Lung (tissue), 11 donors: ENCODE measurements at regions not wholly inside any gene's neighbourhood (a gene's known extent, or its start where the extent isn't known, plus 50 kb on each side); places are given as distances from the start of the nearest gene placed in this dataset.

Source experiments
- ATAC-seq: fragments of 200-7000 bp; cut with Tn5 transposase; one replicate; pipeline ENCODE4 v1.9.1; 2020; ENCODE audit warnings: moderate number of reproducible peaks; ENCODE audit not compliant: insufficient read depth, low FRiP score
- DNase-seq, 3 donors: peaks; one replicate each; pipeline ENCODE4 v3.0.0-alpha.2; 2013 to 2017
- H3K27ac ChIP-seq, 2 donors: one replicate each; pipeline ENCODE4 v1.5.1; 2013; ENCODE audit warnings: mild to moderate bottlenecking in 2 of 2, moderate library complexity in 2 of 2, control low read depth in 1 of 2, inconsistent platforms in 1 of 2, low read depth in 1 of 2, low read length in 1 of 2
- H3K27me3 ChIP-seq, 3 donors: one replicate each; pipeline ENCODE4 v1.5.1; 2013; ENCODE audit warnings: low read length in 2 of 3; ENCODE audit not compliant: control insufficient read depth in 3 of 3, insufficient read depth in 3 of 3
- H3K36me3 ChIP-seq, 4 donors: one replicate each; pipeline ENCODE4 v1.5.1; 2013; ENCODE audit warnings: low read length in 4 of 4, mild to moderate bottlenecking in 1 of 4, moderate library complexity in 1 of 4; ENCODE audit not compliant: control insufficient read depth in 4 of 4, insufficient read depth in 4 of 4
- H3K4me1 ChIP-seq, 5 donors: one replicate each; pipeline ENCODE4 v1.5.1; 2013; ENCODE audit warnings: low read length in 5 of 5, mild to moderate bottlenecking in 2 of 5, moderate library complexity in 1 of 5; ENCODE audit not compliant: control insufficient read depth in 5 of 5, insufficient read depth in 5 of 5
- H3K4me3 ChIP-seq: one replicate; pipeline ENCODE4 v1.5.1; 2013; ENCODE audit warnings: mild to moderate bottlenecking, control low read depth, moderate library complexity
- H3K9ac ChIP-seq, 2 donors: one replicate each; pipeline ENCODE4 v1.5.1; 2013; ENCODE audit warnings: low read length in 2 of 2, control low read depth in 1 of 2; ENCODE audit not compliant: insufficient read depth in 1 of 2
- H3K9me3 ChIP-seq, 4 donors: one replicate each; pipeline ENCODE4 v1.5.1; 2013; ENCODE audit warnings: low read length in 3 of 4, mild to moderate bottlenecking in 1 of 4, moderate library complexity in 1 of 4; ENCODE audit not compliant: control insufficient read depth in 4 of 4, insufficient read depth in 3 of 4
- CTCF ChIP-seq: IDR thresholded peaks from 2 replicates; pipeline ENCODE4 v1.5.1; 2012; ENCODE audit warnings: mild to moderate bottlenecking; ENCODE audit errors: control extremely low read depth, extremely low read depth
- WGBS, 2 donors: extraction: QIAGEN DNeasy Blood & Tissue Kit; methylation state at CpG; one replicate each; pipeline ENCODE4 v1.1.7; 2013; 5-methylcytosine and 5-hydroxymethylcytosine counted together
- donor health status: control.
- donor health status: control.
- donor health status: Bipolar disorder and iron deficiency.
- donor health status: healthy.
- donor health status: DM: yes; HTN: yes; CAD: no.

- TF ChIP-seq CTCF: no peak
- 83 to 94% methylated on average over 2 of the region's 2 CpGs for WGBS, 2 donors
- Histone ChIP-seq H3K27ac (no peak overlapping the region), H3K9ac (no peak overlapping the region), H3K4me1 (peaks cover 0 to 21% (median 0%) of the 10 kb centered on the region in 5 donors), H3K27me3 (no peaks in the 10 kb centered on the region), H3K9me3 (peaks cover 0 to 6% (median 0%) of the 10 kb centered on the region in 4 donors), H3K36me3 (no peaks in the 10 kb centered on the region), H3K4me3 (no peak overlapping the region)
- DNase-seq: no peak
- ATAC-seq: no peak
Observed at GRCh38 chr20:11249683-11250082, 575.9 kb upstream of the JAG1 start.

- H3K27me3 ChIP-seq: no peaks in the 10 kb centered on the region
- TF ChIP-seq CTCF: no peak
- DNase-seq (no peak), ATAC-seq (no peak)
- H3K9ac ChIP-seq: no peak overlapping the region
- 92 to 93% methylated on average over 1 of the region's 1 CpG for WGBS, 2 donors
- H3K9me3 ChIP-seq: peaks cover 0 to 8% (median 0%) of the 10 kb centered on the region in 4 donors
- H3K36me3 ChIP-seq: no peaks in the 10 kb centered on the region
- H3K4me1 ChIP-seq: peaks cover 0 to 17% (median 0%) of the 10 kb centered on the region in 5 donors
- H3K27ac ChIP-seq: no peak overlapping the region
- no peak overlapping the region for H3K4me3 ChIP-seq
Observed at GRCh38 chr20:11252447-11252846, 578.6 kb upstream of the JAG1 start.

- H3K4me1 ChIP-seq: no peaks in the 10 kb centered on the region
- no peaks in the 10 kb centered on the region for H3K36me3 ChIP-seq
- H3K27me3 ChIP-seq: no peaks in the 10 kb centered on the region
- no peak overlapping the region for H3K9ac ChIP-seq
- H3K27ac ChIP-seq: no peak overlapping the region
- no peak for TF ChIP-seq CTCF
- DNase-seq (no peak), ATAC-seq (no peak)
- no peak overlapping the region for H3K4me3 ChIP-seq
- H3K9me3 ChIP-seq: peaks cover 0 to 8% (median 0%) of the 10 kb centered on the region in 4 donors
- WGBS, 2 donors: 95 to 97% methylated on average over 1 of the region's 1 CpG
Observed at GRCh38 chr20:11255455-11255854, 581.7 kb upstream of the JAG1 start.

GRCh38 chr20:11255860-11256259 is 582.1 kb upstream of the JAG1 start:
- no peaks in the 10 kb centered on the region for H3K4me1 ChIP-seq
- H3K27me3 ChIP-seq: no peaks in the 10 kb centered on the region
- H3K27ac ChIP-seq: no peak overlapping the region
- peaks cover 0 to 8% (median 0%) of the 10 kb centered on the region in 4 donors for H3K9me3 ChIP-seq
- TF ChIP-seq CTCF: no peak
- H3K4me3 ChIP-seq: no peak overlapping the region
- H3K36me3 ChIP-seq: no peaks in the 10 kb centered on the region
- ATAC-seq: no peak
- no peak for DNase-seq
- H3K9ac ChIP-seq: no peak overlapping the region
